Central memory CD4-positive, alpha-beta T cell (primary cell): ENCODE measurements at regions not wholly inside any gene's neighbourhood (a gene's known extent, or its start where the extent isn't known, plus 50 kb on each side); places are given as distances from the start of the nearest gene placed in this dataset.
A peak's percentile ranks its signal among the peaks of the same experiment; 100 is the strongest.

Source experiments
- DNase-seq: peaks from one replicate; pipeline ENCODE4 v3.0.0; 2022

- no peak for DNase-seq
Measured at GRCh38 chr6:169839029-169839481, 87.6 kb downstream of the ERMARD start.

- DNase-seq, result no peak
Measured at GRCh38 chr6:169838346-169839028, 87.1 kb downstream of the ERMARD start.

GRCh38 chr6:169837529-169838250 is 86.3 kb downstream of the ERMARD start:
- no peak for DNase-seq

- no peak for DNase-seq
Measured at GRCh38 chr6:169833258-169833794, 81.9 kb downstream of the ERMARD start.

- no peak for DNase-seq
Measured at GRCh38 chr6:169832247-169832948, 81.0 kb downstream of the ERMARD start.

GRCh38 chr6:169831450-169832246 is 80.2 kb downstream of the ERMARD start:
- DNase-seq, result peak; percentile 32
